ENCODE measurements at regions not wholly inside any gene's neighbourhood (a gene's known extent, or its start where the extent isn't known, plus 50 kb on each side); places are given as distances from the start of the nearest gene placed in this dataset.

- Histone ChIP-seq H3K27me3 (ENCODE audit: control insufficient read depth in 2 of 2, insufficient read depth in 2 of 2, low read length in 2 of 2) (no peaks in the 10 kb centered on the region), H3K9me3 (ENCODE audit: control insufficient read depth in 2 of 2, low read length in 2 of 2) (no peaks in the 10 kb centered on the region), H3K9ac (ENCODE audit: low read depth in 1 of 2, low read length in 2 of 2) (no peak overlapping the region), H3K4me1 (ENCODE audit: control insufficient read depth in 2 of 2, insufficient read depth in 2 of 2, low read length in 2 of 2) (no peaks in the 10 kb centered on the region), H3K27ac (ENCODE audit: low read depth in 2 of 2, low read length in 2 of 2) (no peak overlapping the region), H3K36me3 (ENCODE audit: control insufficient read depth in 2 of 2, insufficient read depth in 2 of 2, low read length in 2 of 2) (no peaks in the 10 kb centered on the region), H3K4me3 (ENCODE audit: low read length in 2 of 2) (no peak overlapping the region)
Observed at GRCh38 chr2:155384555-155385123, 686.1 kb downstream of the KCNJ3 start.

GRCh38 chr2:155382776-155383175 is 684.3 kb downstream of the KCNJ3 start:
- no peaks in the 10 kb centered on the region for H3K4me1 ChIP-seq (ENCODE audit: control insufficient read depth in 2 of 2, insufficient read depth in 2 of 2, low read length in 2 of 2)
- no peaks in the 10 kb centered on the region for H3K36me3 ChIP-seq (ENCODE audit: control insufficient read depth in 2 of 2, insufficient read depth in 2 of 2, low read length in 2 of 2)
- no peaks in the 10 kb centered on the region for H3K27me3 ChIP-seq (ENCODE audit: control insufficient read depth in 2 of 2, insufficient read depth in 2 of 2, low read length in 2 of 2)
- H3K27ac ChIP-seq (ENCODE audit: low read depth in 2 of 2, low read length in 2 of 2) = no peak overlapping the region
- no peaks in the 10 kb centered on the region for H3K9me3 ChIP-seq (ENCODE audit: control insufficient read depth in 2 of 2, low read length in 2 of 2)
- H3K9ac ChIP-seq (ENCODE audit: low read depth in 1 of 2, low read length in 2 of 2) = no peak overlapping the region
- H3K4me3 ChIP-seq (ENCODE audit: low read length in 2 of 2) = no peak overlapping the region

GRCh38 chr2:155381436-155381835 is 682.9 kb downstream of the KCNJ3 start:
- H3K4me1 ChIP-seq (ENCODE audit: control insufficient read depth in 2 of 2, insufficient read depth in 2 of 2, low read length in 2 of 2) = no peaks in the 10 kb centered on the region
- no peaks in the 10 kb centered on the region for H3K9me3 ChIP-seq (ENCODE audit: control insufficient read depth in 2 of 2, low read length in 2 of 2)
- no peak overlapping the region for H3K27ac ChIP-seq (ENCODE audit: low read depth in 2 of 2, low read length in 2 of 2)
- H3K4me3 ChIP-seq (ENCODE audit: low read length in 2 of 2) = no peak overlapping the region
- no peak overlapping the region for H3K9ac ChIP-seq (ENCODE audit: low read depth in 1 of 2, low read length in 2 of 2)
- H3K36me3 ChIP-seq (ENCODE audit: control insufficient read depth in 2 of 2, insufficient read depth in 2 of 2, low read length in 2 of 2) = no peaks in the 10 kb centered on the region
- no peaks in the 10 kb centered on the region for H3K27me3 ChIP-seq (ENCODE audit: control insufficient read depth in 2 of 2, insufficient read depth in 2 of 2, low read length in 2 of 2)

- Histone ChIP-seq H3K27ac (ENCODE audit: low read depth in 2 of 2, low read length in 2 of 2) (no peak overlapping the region), H3K4me1 (ENCODE audit: control insufficient read depth in 2 of 2, insufficient read depth in 2 of 2, low read length in 2 of 2) (no peaks in the 10 kb centered on the region), H3K4me3 (ENCODE audit: low read length in 2 of 2) (no peak overlapping the region), H3K9ac (ENCODE audit: low read depth in 1 of 2, low read length in 2 of 2) (no peak overlapping the region), H3K9me3 (ENCODE audit: control insufficient read depth in 2 of 2, low read length in 2 of 2) (no peaks in the 10 kb centered on the region), H3K36me3 (ENCODE audit: control insufficient read depth in 2 of 2, insufficient read depth in 2 of 2, low read length in 2 of 2) (no peaks in the 10 kb centered on the region), H3K27me3 (ENCODE audit: control insufficient read depth in 2 of 2, insufficient read depth in 2 of 2, low read length in 2 of 2) (no peaks in the 10 kb centered on the region)
Observed at GRCh38 chr2:155379494-155379893, 681.0 kb downstream of the KCNJ3 start.

GRCh38 chr2:155377931-155378444 is 679.5 kb downstream of the KCNJ3 start:
- Histone ChIP-seq H3K4me1 (ENCODE audit: control insufficient read depth in 2 of 2, insufficient read depth in 2 of 2, low read length in 2 of 2) (no peaks in the 10 kb centered on the region), H3K27me3 (ENCODE audit: control insufficient read depth in 2 of 2, insufficient read depth in 2 of 2, low read length in 2 of 2) (no peaks in the 10 kb centered on the region), H3K9me3 (ENCODE audit: control insufficient read depth in 2 of 2, low read length in 2 of 2) (no peaks in the 10 kb centered on the region), H3K27ac (ENCODE audit: low read depth in 2 of 2, low read length in 2 of 2) (no peak overlapping the region), H3K36me3 (ENCODE audit: control insufficient read depth in 2 of 2, insufficient read depth in 2 of 2, low read length in 2 of 2) (no peaks in the 10 kb centered on the region), H3K9ac (ENCODE audit: low read depth in 1 of 2, low read length in 2 of 2) (no peak overlapping the region), H3K4me3 (ENCODE audit: low read length in 2 of 2) (no peak overlapping the region)

GRCh38 chr2:155377266-155377680 is 678.8 kb downstream of the KCNJ3 start:
- H3K4me3 ChIP-seq (ENCODE audit: low read length in 2 of 2) = no peak overlapping the region
- no peaks in the 10 kb centered on the region for H3K36me3 ChIP-seq (ENCODE audit: control insufficient read depth in 2 of 2, insufficient read depth in 2 of 2, low read length in 2 of 2)
- no peaks in the 10 kb centered on the region for H3K9me3 ChIP-seq (ENCODE audit: control insufficient read depth in 2 of 2, low read length in 2 of 2)
- no peak overlapping the region for H3K9ac ChIP-seq (ENCODE audit: low read depth in 1 of 2, low read length in 2 of 2)
- no peaks in the 10 kb centered on the region for H3K4me1 ChIP-seq (ENCODE audit: control insufficient read depth in 2 of 2, insufficient read depth in 2 of 2, low read length in 2 of 2)
- H3K27ac ChIP-seq (ENCODE audit: low read depth in 2 of 2, low read length in 2 of 2) = no peak overlapping the region
- H3K27me3 ChIP-seq (ENCODE audit: control insufficient read depth in 2 of 2, insufficient read depth in 2 of 2, low read length in 2 of 2) = no peaks in the 10 kb centered on the region

- Histone ChIP-seq H3K9ac (ENCODE audit: low read depth in 1 of 2, low read length in 2 of 2) (no peak overlapping the region), H3K36me3 (ENCODE audit: control insufficient read depth in 2 of 2, insufficient read depth in 2 of 2, low read length in 2 of 2) (no peaks in the 10 kb centered on the region), H3K27me3 (ENCODE audit: control insufficient read depth in 2 of 2, insufficient read depth in 2 of 2, low read length in 2 of 2) (no peaks in the 10 kb centered on the region), H3K4me3 (ENCODE audit: low read length in 2 of 2) (no peak overlapping the region), H3K9me3 (ENCODE audit: control insufficient read depth in 2 of 2, low read length in 2 of 2) (no peaks in the 10 kb centered on the region), H3K27ac (ENCODE audit: low read depth in 2 of 2, low read length in 2 of 2) (no peak overlapping the region), H3K4me1 (ENCODE audit: control insufficient read depth in 2 of 2, insufficient read depth in 2 of 2, low read length in 2 of 2) (no peaks in the 10 kb centered on the region)
Observed at GRCh38 chr2:155372969-155373368, 674.5 kb downstream of the KCNJ3 start.

- no peaks in the 10 kb centered on the region for H3K27me3 ChIP-seq (ENCODE audit: control insufficient read depth in 2 of 2, insufficient read depth in 2 of 2, low read length in 2 of 2)
- no peaks in the 10 kb centered on the region for H3K4me1 ChIP-seq (ENCODE audit: control insufficient read depth in 2 of 2, insufficient read depth in 2 of 2, low read length in 2 of 2)
- no peaks in the 10 kb centered on the region for H3K9me3 ChIP-seq (ENCODE audit: control insufficient read depth in 2 of 2, low read length in 2 of 2)
- H3K9ac ChIP-seq (ENCODE audit: low read depth in 1 of 2, low read length in 2 of 2) = no peak overlapping the region
- no peak overlapping the region for H3K4me3 ChIP-seq (ENCODE audit: low read length in 2 of 2)
- no peaks in the 10 kb centered on the region for H3K36me3 ChIP-seq (ENCODE audit: control insufficient read depth in 2 of 2, insufficient read depth in 2 of 2, low read length in 2 of 2)
- H3K27ac ChIP-seq (ENCODE audit: low read depth in 2 of 2, low read length in 2 of 2) = no peak overlapping the region
Observed at GRCh38 chr2:155368934-155369333, 670.4 kb downstream of the KCNJ3 start.

- Histone ChIP-seq H3K4me3 (ENCODE audit: low read length in 2 of 2) (no peak overlapping the region), H3K9ac (ENCODE audit: low read depth in 1 of 2, low read length in 2 of 2) (no peak overlapping the region), H3K36me3 (ENCODE audit: control insufficient read depth in 2 of 2, insufficient read depth in 2 of 2, low read length in 2 of 2) (no peaks in the 10 kb centered on the region), H3K4me1 (ENCODE audit: control insufficient read depth in 2 of 2, insufficient read depth in 2 of 2, low read length in 2 of 2) (no peaks in the 10 kb centered on the region), H3K9me3 (ENCODE audit: control insufficient read depth in 2 of 2, low read length in 2 of 2) (no peaks in the 10 kb centered on the region), H3K27ac (ENCODE audit: low read depth in 2 of 2, low read length in 2 of 2) (no peak overlapping the region), H3K27me3 (ENCODE audit: control insufficient read depth in 2 of 2, insufficient read depth in 2 of 2, low read length in 2 of 2) (no peaks in the 10 kb centered on the region)
Observed at GRCh38 chr2:155364766-155365165, 666.3 kb downstream of the KCNJ3 start.

- no peaks in the 10 kb centered on the region for H3K36me3 ChIP-seq (ENCODE audit: control insufficient read depth in 2 of 2, insufficient read depth in 2 of 2, low read length in 2 of 2)
- H3K9me3 ChIP-seq (ENCODE audit: control insufficient read depth in 2 of 2, low read length in 2 of 2) = no peaks in the 10 kb centered on the region
- H3K4me1 ChIP-seq (ENCODE audit: control insufficient read depth in 2 of 2, insufficient read depth in 2 of 2, low read length in 2 of 2) = no peaks in the 10 kb centered on the region
- no peaks in the 10 kb centered on the region for H3K27me3 ChIP-seq (ENCODE audit: control insufficient read depth in 2 of 2, insufficient read depth in 2 of 2, low read length in 2 of 2)
- no peak overlapping the region for H3K4me3 ChIP-seq (ENCODE audit: low read length in 2 of 2)
- H3K27ac ChIP-seq (ENCODE audit: low read depth in 2 of 2, low read length in 2 of 2) = no peak overlapping the region
- no peak overlapping the region for H3K9ac ChIP-seq (ENCODE audit: low read depth in 1 of 2, low read length in 2 of 2)
Observed at GRCh38 chr2:155363349-155363888, 664.9 kb downstream of the KCNJ3 start.

All from mucosa of rectum (tissue), 2 donors.